GF-D8 (cell line): ENCODE measurements at regions not wholly inside any gene's neighbourhood (a gene's known extent, or its start where the extent isn't known, plus 50 kb on each side); places are given as distances from the start of the nearest gene placed in this dataset.
A peak's percentile ranks its signal among the peaks of the same experiment; 100 is the strongest.
"Not testable (repeated sequence)": the region's sequence is repeated elsewhere in the genome, so short reads cannot be mapped to it uniquely, and the experiment has no call there.

ENCODE experiments used
- DNase-seq: peaks from one replicate; lab custom pipeline; 2025; lab: John Stamatoyannopoulos, UW

GRCh38 chr10:29751240-29751639 is 116.5 kb upstream of the SVIL start:
- DNase-seq, result no peak

GRCh38 chr10:29749150-29749549 is 114.4 kb upstream of the SVIL start:
- no peak for DNase-seq

GRCh38 chr10:29748109-29748650 is 113.4 kb upstream of the SVIL start:
- DNase-seq, result no peak

GRCh38 chr10:29746080-29746797 is 111.5 kb upstream of the SVIL start:
- DNase-seq, result no peak

- no peak for DNase-seq
Measured at GRCh38 chr10:29740981-29741545, 106.3 kb upstream of the SVIL start.

- no peak for DNase-seq
Measured at GRCh38 chr10:29738341-29738740, 103.6 kb upstream of the SVIL start.

- DNase-seq, result no peak
Measured at GRCh38 chr10:29737074-29737593, 102.4 kb upstream of the SVIL start.

- DNase-seq, result no peak
Measured at GRCh38 chr10:29736366-29737073, 101.7 kb upstream of the SVIL start.

- DNase-seq, result peak; percentile 34
Measured at GRCh38 chr10:29735628-29736365, 101.0 kb upstream of the SVIL start.

GRCh38 chr10:29734962-29735627 is 100.3 kb upstream of the SVIL start:
- peak; percentile 46 for DNase-seq

GRCh38 chr10:29734640-29734961 is 99.8 kb upstream of the SVIL start:
- DNase-seq, result no peak

GRCh38 chr10:29733323-29733722 is 98.6 kb upstream of the SVIL start:
- DNase-seq, result no peak

- DNase-seq, result no peak
Measured at GRCh38 chr10:29732918-29733317, 98.1 kb upstream of the SVIL start.

- no peak for DNase-seq
Measured at GRCh38 chr10:29731760-29732159, 97.0 kb upstream of the SVIL start.

GRCh38 chr10:29730969-29731368 is 96.2 kb upstream of the SVIL start:
- no peak for DNase-seq

GRCh38 chr10:29730458-29730857 is 95.7 kb upstream of the SVIL start:
- DNase-seq, result no peak

- no peak for DNase-seq
Measured at GRCh38 chr10:29728541-29729049, 93.8 kb upstream of the SVIL start.

GRCh38 chr10:29725927-29726326 is 91.2 kb upstream of the SVIL start:
- DNase-seq, result not testable (repeated sequence)

GRCh38 chr10:29725133-29725720 is 90.5 kb upstream of the SVIL start:
- peak; percentile 63 for DNase-seq

GRCh38 chr10:29723726-29724125 is 89.0 kb upstream of the SVIL start:
- DNase-seq, result no peak

GRCh38 chr10:29722777-29723176 is 88.0 kb upstream of the SVIL start:
- DNase-seq, result no peak
